Type B pancreatic cell (in vitro differentiated cells): ENCODE measurements at regions not wholly inside any gene's neighbourhood (a gene's known extent, or its start where the extent isn't known, plus 50 kb on each side); places are given as distances from the start of the nearest gene placed in this dataset.

Experiments used
- DNase-seq: peaks from one replicate; pipeline ENCODE4 v3.0.0; 2021; ENCODE audit warnings: mixed read lengths; ENCODE audit not compliant: unreplicated experiment; ENCODE audit errors: extremely low spot score
- H3K27ac Mint-ChIP-seq: 2 replicates; pipeline ENCODE4 v1.8.0; 2021; ENCODE audit warnings: mild to moderate bottlenecking, mixed read lengths
- H3K27me3 Mint-ChIP-seq: 2 replicates; pipeline ENCODE4 v1.8.0; 2021; ENCODE audit warnings: mixed read lengths
- H3K36me3 Mint-ChIP-seq: 2 replicates; pipeline ENCODE4 v1.8.0; 2021; ENCODE audit warnings: mixed read lengths
- H3K4me1 Mint-ChIP-seq: one replicate; pipeline ENCODE4 v1.8.0; 2021; ENCODE audit warnings: mixed read lengths; ENCODE audit not compliant: unreplicated experiment
- H3K4me3 Mint-ChIP-seq: 2 replicates; pipeline ENCODE4 v1.8.0; 2021; ENCODE audit warnings: mild to moderate bottlenecking, mixed read lengths
- H3K9me3 Mint-ChIP-seq: 2 replicates; pipeline ENCODE4 v1.8.0; 2021; ENCODE audit warnings: mixed read lengths
- TF ChIP-seq, protein P1 (sequence below): fragments of 200-600 bp; sonication (generic); conservative IDR thresholded peaks from 2 replicates; pipeline ENCODE4 v1.5.0; 2021; ENCODE audit warnings: antibody characterized with exemption, mild to moderate bottlenecking

DNA sequence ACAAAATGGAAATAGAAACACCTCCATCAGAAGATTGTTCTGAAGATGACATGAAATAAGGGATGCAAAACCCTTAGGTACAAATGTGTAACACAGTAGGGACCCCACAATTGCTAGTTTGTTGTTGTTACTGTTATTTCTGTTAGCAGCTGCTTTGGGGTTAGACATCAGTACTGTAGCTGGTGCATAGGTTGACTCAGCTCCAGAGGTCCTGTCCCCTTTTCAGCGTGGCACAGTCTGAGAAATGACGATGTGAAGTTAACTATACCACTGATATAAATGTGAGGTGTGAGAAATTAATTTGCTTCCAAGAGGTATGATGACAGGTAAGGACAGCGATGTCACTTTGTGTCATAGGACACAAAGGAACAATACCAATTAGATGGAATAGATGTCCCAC is 384.6 kb upstream of the KLF4 start:
- no peak for DNase-seq
- Mint-ChIP-seq H3K27me3 (peaks cover 13% of the 10 kb centered on the region), H3K27ac (no peak overlapping the region), H3K36me3 (no peaks in the 10 kb centered on the region), H3K9me3 (no peaks in the 10 kb centered on the region), H3K4me1 (no peaks in the 10 kb centered on the region), H3K4me3 (no peak overlapping the region)
- TF ChIP-seq, protein P1, sequence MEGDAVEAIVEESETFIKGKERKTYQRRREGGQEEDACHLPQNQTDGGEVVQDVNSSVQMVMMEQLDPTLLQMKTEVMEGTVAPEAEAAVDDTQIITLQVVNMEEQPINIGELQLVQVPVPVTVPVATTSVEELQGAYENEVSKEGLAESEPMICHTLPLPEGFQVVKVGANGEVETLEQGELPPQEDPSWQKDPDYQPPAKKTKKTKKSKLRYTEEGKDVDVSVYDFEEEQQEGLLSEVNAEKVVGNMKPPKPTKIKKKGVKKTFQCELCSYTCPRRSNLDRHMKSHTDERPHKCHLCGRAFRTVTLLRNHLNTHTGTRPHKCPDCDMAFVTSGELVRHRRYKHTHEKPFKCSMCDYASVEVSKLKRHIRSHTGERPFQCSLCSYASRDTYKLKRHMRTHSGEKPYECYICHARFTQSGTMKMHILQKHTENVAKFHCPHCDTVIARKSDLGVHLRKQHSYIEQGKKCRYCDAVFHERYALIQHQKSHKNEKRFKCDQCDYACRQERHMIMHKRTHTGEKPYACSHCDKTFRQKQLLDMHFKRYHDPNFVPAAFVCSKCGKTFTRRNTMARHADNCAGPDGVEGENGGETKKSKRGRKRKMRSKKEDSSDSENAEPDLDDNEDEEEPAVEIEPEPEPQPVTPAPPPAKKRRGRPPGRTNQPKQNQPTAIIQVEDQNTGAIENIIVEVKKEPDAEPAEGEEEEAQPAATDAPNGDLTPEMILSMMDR: no peak

DNA sequence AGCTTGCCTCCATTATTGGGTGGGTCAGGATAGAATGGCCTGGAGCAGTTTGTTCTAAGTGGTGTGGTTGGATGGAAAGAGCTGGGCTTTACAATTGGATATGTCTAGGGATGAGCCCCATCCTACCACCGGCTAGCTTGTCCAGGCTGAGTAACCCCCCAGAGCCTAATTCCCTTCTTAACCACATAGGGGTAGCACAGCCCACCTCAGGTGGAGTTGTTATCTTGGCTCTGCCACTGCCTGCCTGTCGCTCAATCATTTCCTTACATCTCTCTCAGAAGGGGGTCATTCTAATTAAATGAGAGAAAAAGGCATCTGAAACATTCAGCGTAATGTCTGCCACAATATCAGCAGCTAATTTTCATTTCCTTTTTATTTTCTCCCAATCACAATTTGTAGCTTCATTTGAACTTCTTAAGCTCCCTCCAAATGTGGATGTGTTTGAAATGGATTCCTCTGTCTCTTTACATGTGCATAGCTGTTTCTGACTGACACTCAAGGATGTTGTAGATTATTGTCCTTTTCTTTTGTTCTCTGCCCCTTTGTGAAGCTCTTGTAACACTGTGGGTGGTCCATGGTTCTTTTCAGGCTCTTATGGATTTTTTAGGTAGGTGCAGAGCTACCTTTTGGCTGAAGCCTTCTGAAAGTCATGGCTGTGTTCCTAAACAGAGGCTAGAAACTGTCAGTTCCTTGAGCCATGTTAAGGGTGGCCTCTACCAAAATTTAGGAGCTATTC is 383.1 kb upstream of the KLF4 start:
- no peak for DNase-seq
- Mint-ChIP-seq H3K4me1 (no peaks in the 10 kb centered on the region), H3K9me3 (no peaks in the 10 kb centered on the region), H3K4me3 (no peak overlapping the region), H3K36me3 (no peaks in the 10 kb centered on the region), H3K27ac (no peak overlapping the region), H3K27me3 (peaks cover 13% of the 10 kb centered on the region)
- TF ChIP-seq, protein P1: no peak

DNA sequence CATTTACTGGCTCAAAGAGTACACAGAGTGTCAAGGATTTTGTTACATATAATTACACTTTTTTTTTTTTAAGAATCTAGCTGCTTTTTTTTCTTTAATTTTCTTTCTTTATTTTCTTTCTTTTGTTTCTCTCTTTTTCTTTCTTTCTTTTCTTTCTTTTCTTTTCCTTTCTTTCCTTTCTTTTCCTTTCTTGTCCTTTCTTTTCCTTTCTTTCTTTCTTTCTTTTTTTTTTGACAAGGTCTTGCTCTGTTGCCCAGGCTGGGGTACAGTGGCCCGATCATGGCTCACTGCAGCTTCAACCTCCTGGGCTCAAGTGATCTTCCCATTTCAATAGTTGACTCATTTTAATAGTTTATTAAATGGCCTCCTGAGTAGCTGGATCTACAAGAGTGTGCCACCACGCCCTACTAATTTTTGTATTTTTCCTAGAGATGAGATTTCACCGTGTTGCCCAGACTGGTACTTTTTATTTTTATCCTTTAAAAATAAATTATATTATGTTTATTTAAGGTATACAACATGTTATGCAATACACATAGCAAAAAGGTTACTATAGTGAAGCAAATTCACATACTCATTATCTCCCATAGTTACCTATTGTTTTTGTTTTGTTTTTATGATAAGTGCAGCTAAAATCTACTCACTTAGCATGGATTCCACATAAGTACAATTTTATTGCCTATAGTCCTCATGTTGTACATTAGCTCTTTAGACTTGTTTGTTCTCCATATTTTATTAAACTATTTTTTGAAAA is 381.5 kb upstream of the KLF4 start:
- H3K27ac Mint-ChIP-seq: no peak overlapping the region
- DNase-seq: no peak
- H3K27me3 Mint-ChIP-seq: peaks cover 6% of the 10 kb centered on the region
- no peaks in the 10 kb centered on the region for H3K9me3 Mint-ChIP-seq
- no peaks in the 10 kb centered on the region for H3K4me1 Mint-ChIP-seq
- no peak overlapping the region for H3K4me3 Mint-ChIP-seq
- TF ChIP-seq, protein P1: no peak
- H3K36me3 Mint-ChIP-seq: no peaks in the 10 kb centered on the region

DNA sequence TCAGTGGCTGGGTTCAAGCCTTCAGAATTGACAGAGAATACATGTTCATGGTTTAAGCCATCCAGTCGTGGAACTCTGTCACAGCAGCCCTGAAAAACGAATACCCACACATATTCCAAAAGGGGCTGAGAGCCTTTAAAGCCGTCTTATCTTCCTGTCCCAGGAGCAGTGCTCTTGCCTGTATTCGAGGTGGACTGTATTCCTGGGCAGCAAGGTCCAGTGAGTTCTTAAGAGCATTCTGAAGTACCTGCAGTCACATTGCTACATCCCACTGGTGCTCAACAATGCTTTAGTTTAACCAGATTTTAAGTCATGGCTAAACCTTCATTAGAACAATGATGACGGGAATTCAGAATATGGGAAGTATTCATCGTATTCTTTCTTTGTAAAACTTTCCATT is 380.7 kb upstream of the KLF4 start:
- no peak for DNase-seq
- Mint-ChIP-seq H3K27ac (no peak overlapping the region), H3K27me3 (peaks cover 3% of the 10 kb centered on the region), H3K4me3 (no peak overlapping the region), H3K9me3 (no peaks in the 10 kb centered on the region), H3K36me3 (no peaks in the 10 kb centered on the region), H3K4me1 (no peaks in the 10 kb centered on the region)
- TF ChIP-seq, protein P1: no peak

DNA sequence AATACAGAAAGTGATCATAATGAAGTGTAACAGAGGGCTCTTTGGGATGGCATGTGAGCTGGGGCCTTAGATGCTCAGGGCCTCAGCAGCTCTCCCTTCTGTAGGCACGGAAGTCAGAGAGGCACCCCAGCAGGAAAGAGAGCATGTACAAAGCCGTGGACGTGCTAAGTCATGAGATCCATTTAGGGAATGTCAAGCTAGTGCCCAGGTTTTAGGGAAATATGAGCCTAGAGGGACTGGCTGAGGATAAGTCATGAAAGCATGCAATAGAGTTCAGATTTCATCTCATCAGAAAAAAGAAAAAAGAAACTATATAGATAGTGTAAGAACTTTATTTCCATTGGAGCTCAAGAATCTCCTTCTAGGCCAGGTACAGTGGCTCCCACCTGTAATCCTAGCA is 379.5 kb upstream of the KLF4 start:
- TF ChIP-seq, protein P1: no peak
- Mint-ChIP-seq H3K4me3 (no peak overlapping the region), H3K27me3 (peaks cover 3% of the 10 kb centered on the region), H3K27ac (no peak overlapping the region), H3K4me1 (no peaks in the 10 kb centered on the region), H3K36me3 (no peaks in the 10 kb centered on the region), H3K9me3 (no peaks in the 10 kb centered on the region)
- no peak for DNase-seq
